ENCODE measurements at regions not wholly inside any gene's neighbourhood (a gene's known extent, or its start where the extent isn't known, plus 50 kb on each side); places are given as distances from the start of the nearest gene placed in this dataset.

GRCh38 chr1:47508702-47509431, 71.0 kb downstream of the FOXD2 start:
- Histone ChIP-seq H3K4me3 (ENCODE audit: low read depth, low read length) (peak overlapping the region; percentile 32), H3K9me3 (ENCODE audit: control insufficient read depth, low read length) (no peaks in the 10 kb centered on the region), H3K4me2 (ENCODE audit: low read length) (peak overlapping the region; percentile 71), H3K9ac (no peak overlapping the region), H3K36me3 (ENCODE audit: control insufficient read depth, insufficient read depth, low read length) (no peaks in the 10 kb centered on the region), H3K27me3 (ENCODE audit: control insufficient read depth, insufficient read depth, low read length) (peaks cover 7% of the 10 kb centered on the region), H3K27ac (no peak overlapping the region), H3K4me1 (no peaks in the 10 kb centered on the region), H2AFZ (peak overlapping the region; percentile 75), H3K79me2 (no peaks in the 10 kb centered on the region)
- no peak for TF ChIP-seq CTCF (IDR thresholded peaks at IDR 0.05)

GRCh38 chr1:47510282-47510811, 72.5 kb downstream of the FOXD2 start:
- H3K27ac ChIP-seq, result no peak overlapping the region
- no peak overlapping the region for H3K4me3 ChIP-seq (ENCODE audit: low read depth, low read length)
- no peaks in the 10 kb centered on the region for H3K79me2 ChIP-seq
- no peak overlapping the region for H3K4me2 ChIP-seq (ENCODE audit: low read length)
- H2AFZ ChIP-seq, result no peak overlapping the region
- H3K9me3 ChIP-seq (ENCODE audit: control insufficient read depth, low read length), result no peaks in the 10 kb centered on the region
- no peak for TF ChIP-seq CTCF (IDR thresholded peaks at IDR 0.05)
- H3K36me3 ChIP-seq (ENCODE audit: control insufficient read depth, insufficient read depth, low read length), result no peaks in the 10 kb centered on the region
- H3K4me1 ChIP-seq, result no peaks in the 10 kb centered on the region
- H3K9ac ChIP-seq, result no peak overlapping the region
- H3K27me3 ChIP-seq (ENCODE audit: control insufficient read depth, insufficient read depth, low read length), result peaks cover 7% of the 10 kb centered on the region

GRCh38 chr1:47511825-47512224, 74.0 kb downstream of the FOXD2 start:
- no peak overlapping the region for H3K27ac ChIP-seq
- H3K4me1 ChIP-seq, result no peaks in the 10 kb centered on the region

GRCh38 chr1:47513393-47513792, 75.5 kb downstream of the FOXD2 start:
- Histone ChIP-seq H3K27ac (no peak overlapping the region), H3K79me2 (no peaks in the 10 kb centered on the region), H3K4me2 (ENCODE audit: low read length) (no peak overlapping the region), H3K36me3 (ENCODE audit: control insufficient read depth, insufficient read depth, low read length) (no peaks in the 10 kb centered on the region), H3K9ac (no peak overlapping the region), H2AFZ (no peak overlapping the region), H3K4me1 (no peaks in the 10 kb centered on the region), H3K9me3 (ENCODE audit: control insufficient read depth, low read length) (no peaks in the 10 kb centered on the region), H3K27me3 (ENCODE audit: control insufficient read depth, insufficient read depth, low read length) (no peaks in the 10 kb centered on the region), H3K4me3 (ENCODE audit: low read depth, low read length) (no peak overlapping the region)
- no peak for TF ChIP-seq CTCF (IDR thresholded peaks at IDR 0.05)

More at GRCh38 chr1:47511825-47512224, 74.0 kb downstream of the FOXD2 start:
- Histone ChIP-seq H3K9ac (no peak overlapping the region), H3K36me3 (ENCODE audit: control insufficient read depth, insufficient read depth, low read length) (no peaks in the 10 kb centered on the region), H3K9me3 (ENCODE audit: control insufficient read depth, low read length) (no peaks in the 10 kb centered on the region), H3K79me2 (no peaks in the 10 kb centered on the region), H2AFZ (no peak overlapping the region), H3K4me3 (ENCODE audit: low read depth, low read length) (no peak overlapping the region), H3K4me2 (ENCODE audit: low read length) (no peak overlapping the region), H3K27me3 (ENCODE audit: control insufficient read depth, insufficient read depth, low read length) (peaks cover 7% of the 10 kb centered on the region)
- TF ChIP-seq CTCF (IDR thresholded peaks at IDR 0.05), result no peak

- no peak overlapping the region for H3K9ac ChIP-seq
- H3K27me3 ChIP-seq (ENCODE audit: control insufficient read depth, insufficient read depth, low read length), result no peaks in the 10 kb centered on the region
- no peak overlapping the region for H2AFZ ChIP-seq
- no peak overlapping the region for H3K27ac ChIP-seq
- no peaks in the 10 kb centered on the region for H3K9me3 ChIP-seq (ENCODE audit: control insufficient read depth, low read length)
- no peaks in the 10 kb centered on the region for H3K36me3 ChIP-seq (ENCODE audit: control insufficient read depth, insufficient read depth, low read length)
- TF ChIP-seq CTCF (IDR thresholded peaks at IDR 0.05), result no peak
- H3K4me1 ChIP-seq, result no peaks in the 10 kb centered on the region
- H3K4me3 ChIP-seq (ENCODE audit: low read depth, low read length), result no peak overlapping the region
- no peak overlapping the region for H3K4me2 ChIP-seq (ENCODE audit: low read length)
- H3K79me2 ChIP-seq, result no peaks in the 10 kb centered on the region
These were observed 76.4 kb downstream of the FOXD2 start for GRCh38 chr1:47514229-47514628.
